SU-DHL-6 (cell line): ENCODE measurements at regions not wholly inside any gene's neighbourhood (a gene's known extent, or its start where the extent isn't known, plus 50 kb on each side); places are given as distances from the start of the nearest gene placed in this dataset.

Source experiments
- EZH2phosphoT487 ChIP-seq: fragments of 200-600 bp; sonication (generic), shearing (Covaris generic); conservative IDR thresholded peaks from 2 replicates; pipeline ENCODE4 v1.6.1; 2018; ENCODE audit warnings: mild to moderate bottlenecking, antibody characterized with exemption, low read length, moderate library complexity, mixed read lengths
- TF ChIP-seq, protein P1 (sequence below): fragments of 200-600 bp; sonication (generic); IDR thresholded peaks from one replicate; pipeline ENCODE4 v1.5.1; 2017; ENCODE audit warnings: antibody characterized with exemption, mild to moderate bottlenecking, low read length, moderate library complexity; ENCODE audit not compliant: insufficient read depth, poor library complexity, severe bottlenecking

DNA sequence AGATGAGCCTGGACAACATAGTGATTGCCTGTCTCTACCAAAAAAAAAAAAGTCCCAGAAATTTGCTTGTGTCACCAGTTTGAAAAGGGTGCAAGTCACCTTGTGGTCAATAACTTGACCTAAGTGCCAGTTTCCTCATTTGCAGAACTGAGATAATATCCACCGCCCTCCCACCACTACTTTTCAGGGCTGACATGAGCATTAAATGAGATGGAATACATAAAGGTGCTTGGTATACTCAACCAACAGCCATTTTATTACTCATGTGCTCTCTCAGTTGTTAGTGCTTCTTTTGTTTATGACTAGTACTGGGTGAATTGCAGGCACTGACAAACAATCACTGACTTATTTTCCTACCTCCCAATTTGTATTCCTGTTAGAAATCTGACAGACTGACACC, 340.5 kb upstream of the SATB1 start:
- TF ChIP-seq, protein P1, sequence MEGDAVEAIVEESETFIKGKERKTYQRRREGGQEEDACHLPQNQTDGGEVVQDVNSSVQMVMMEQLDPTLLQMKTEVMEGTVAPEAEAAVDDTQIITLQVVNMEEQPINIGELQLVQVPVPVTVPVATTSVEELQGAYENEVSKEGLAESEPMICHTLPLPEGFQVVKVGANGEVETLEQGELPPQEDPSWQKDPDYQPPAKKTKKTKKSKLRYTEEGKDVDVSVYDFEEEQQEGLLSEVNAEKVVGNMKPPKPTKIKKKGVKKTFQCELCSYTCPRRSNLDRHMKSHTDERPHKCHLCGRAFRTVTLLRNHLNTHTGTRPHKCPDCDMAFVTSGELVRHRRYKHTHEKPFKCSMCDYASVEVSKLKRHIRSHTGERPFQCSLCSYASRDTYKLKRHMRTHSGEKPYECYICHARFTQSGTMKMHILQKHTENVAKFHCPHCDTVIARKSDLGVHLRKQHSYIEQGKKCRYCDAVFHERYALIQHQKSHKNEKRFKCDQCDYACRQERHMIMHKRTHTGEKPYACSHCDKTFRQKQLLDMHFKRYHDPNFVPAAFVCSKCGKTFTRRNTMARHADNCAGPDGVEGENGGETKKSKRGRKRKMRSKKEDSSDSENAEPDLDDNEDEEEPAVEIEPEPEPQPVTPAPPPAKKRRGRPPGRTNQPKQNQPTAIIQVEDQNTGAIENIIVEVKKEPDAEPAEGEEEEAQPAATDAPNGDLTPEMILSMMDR = no peak
- no peak for TF ChIP-seq EZH2phosphoT487
